ENCODE measurements at regions not wholly inside any gene's neighbourhood (a gene's known extent, or its start where the extent isn't known, plus 50 kb on each side); places are given as distances from the start of the nearest gene placed in this dataset.

- TF ChIP-seq EZH2phosphoT487 (IDR thresholded peaks at IDR 0.05; ENCODE audit: low read depth, severe bottlenecking, unreplicated experiment) (no peak), CTCF (IDR thresholded peaks at IDR 0.05; ENCODE audit: poor library complexity) (no peak)
Observed at GRCh38 chr10:31611161-31611560, 292.1 kb downstream of the ZEB1 start.

Data from hepatocyte (in vitro differentiated cells).